NOMO-1 treated with DMSO at 0.1 percent for 48 hours (cell line): ENCODE measurements at regions not wholly inside any gene's neighbourhood (a gene's known extent, or its start where the extent isn't known, plus 50 kb on each side); places are given as distances from the start of the nearest gene placed in this dataset.
A peak's percentile ranks its signal among the peaks of the same experiment; 100 is the strongest.
"Not testable (repeated sequence)": the region's sequence is repeated elsewhere in the genome, so short reads cannot be mapped to it uniquely, and the experiment has no call there.

Source experiments
- DNase-seq: peaks from one replicate; lab custom pipeline; 2025; ENCODE audit not compliant: unreplicated experiment; lab: John Stamatoyannopoulos, UW

DNA sequence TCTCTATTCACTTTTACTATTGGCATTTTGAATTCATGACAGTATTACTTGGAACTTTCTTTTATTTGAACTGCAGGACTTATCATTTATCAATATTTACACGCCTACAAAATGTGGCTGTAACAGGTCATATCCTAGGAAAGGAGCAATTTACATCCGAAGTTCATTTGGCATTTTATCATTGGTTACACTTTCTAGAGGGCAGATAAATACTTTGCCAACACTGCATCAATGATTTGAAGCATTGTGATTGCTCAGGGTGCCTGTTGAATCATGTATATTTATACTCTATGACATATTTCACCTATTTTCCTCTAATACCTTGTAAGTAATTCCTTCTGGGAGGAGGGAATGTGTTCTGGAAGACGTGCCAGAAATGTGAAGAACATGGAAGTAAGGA lies 136.7 kb downstream of the MID1IP1 start:
- no peak for DNase-seq

DNA sequence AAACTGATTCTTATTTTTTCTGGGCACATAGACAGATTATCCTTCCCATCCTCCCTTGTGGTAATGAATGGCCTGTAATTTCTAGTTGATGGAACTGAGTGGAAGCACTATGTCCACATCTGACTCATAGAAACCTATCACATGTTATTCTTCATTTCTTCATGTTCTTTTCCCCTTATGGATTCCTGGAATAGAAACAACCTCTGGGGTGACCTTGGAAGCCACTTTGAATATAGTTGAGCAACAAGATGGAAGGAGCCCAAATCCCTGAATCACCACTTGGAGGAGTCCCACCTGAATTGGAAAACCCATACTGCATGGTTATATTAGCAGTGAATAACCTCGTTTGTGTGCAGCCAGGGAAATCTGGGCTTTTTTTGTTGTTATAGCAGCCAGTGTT lies 137.8 kb downstream of the MID1IP1 start:
- DNase-seq = no peak

DNA sequence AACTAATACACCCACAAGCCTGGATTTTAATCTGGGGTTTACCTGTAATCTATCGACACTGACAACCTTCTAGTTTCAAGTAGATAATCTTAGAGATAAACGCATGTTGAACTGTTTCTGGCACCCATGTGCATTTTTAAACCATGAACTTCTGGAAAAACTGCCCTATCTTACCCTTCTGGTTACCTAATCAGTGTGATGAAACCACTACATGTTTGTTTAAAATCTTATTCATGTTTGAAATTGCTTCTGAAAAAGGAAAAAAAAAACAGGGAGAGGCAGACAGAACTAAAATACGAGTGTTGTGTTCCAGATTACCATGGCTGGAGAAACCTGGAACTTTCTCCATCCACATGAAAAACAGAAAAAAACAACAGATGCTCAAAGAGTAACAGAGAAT lies 139.3 kb downstream of the MID1IP1 start:
- DNase-seq = no peak

DNA sequence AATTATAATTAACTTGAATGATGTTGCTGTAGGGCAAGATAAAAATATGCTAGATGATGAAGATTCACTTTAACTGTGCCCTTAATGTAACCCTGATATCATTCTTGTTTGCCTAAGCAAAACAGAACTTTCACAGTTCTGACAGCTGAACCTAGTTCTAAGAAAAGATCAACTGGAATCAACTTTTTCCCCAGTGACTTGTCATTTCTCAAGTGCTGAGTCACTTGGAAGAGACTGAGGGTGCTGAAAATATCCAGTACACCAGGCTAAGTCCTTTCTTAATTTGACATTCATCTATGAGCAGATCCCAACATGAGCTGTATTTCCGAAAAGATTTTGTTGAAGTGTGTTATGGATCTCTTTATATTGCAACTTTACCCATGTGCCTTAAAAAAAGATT lies 140.4 kb downstream of the MID1IP1 start:
- no peak for DNase-seq

DNA sequence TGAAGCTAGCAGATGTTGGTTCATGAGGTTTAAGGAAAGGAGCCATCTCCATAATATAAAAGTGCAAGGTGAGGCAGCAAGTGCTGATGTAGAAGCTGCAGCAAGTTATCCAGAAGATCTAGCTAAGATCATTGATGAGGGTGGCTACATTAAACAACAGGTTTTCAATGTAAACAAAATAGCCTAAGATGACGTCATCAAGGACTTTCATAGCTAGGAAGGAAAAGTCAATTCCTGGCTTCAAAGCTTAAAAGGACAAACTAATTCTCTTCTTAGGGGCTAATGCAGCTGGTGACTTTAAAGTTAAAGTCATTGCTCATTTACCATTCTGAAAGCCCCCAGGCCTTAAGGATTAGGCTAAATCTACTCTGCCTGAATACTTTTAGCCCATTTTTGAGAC lies 141.9 kb downstream of the MID1IP1 start:
- no peak for DNase-seq

DNA sequence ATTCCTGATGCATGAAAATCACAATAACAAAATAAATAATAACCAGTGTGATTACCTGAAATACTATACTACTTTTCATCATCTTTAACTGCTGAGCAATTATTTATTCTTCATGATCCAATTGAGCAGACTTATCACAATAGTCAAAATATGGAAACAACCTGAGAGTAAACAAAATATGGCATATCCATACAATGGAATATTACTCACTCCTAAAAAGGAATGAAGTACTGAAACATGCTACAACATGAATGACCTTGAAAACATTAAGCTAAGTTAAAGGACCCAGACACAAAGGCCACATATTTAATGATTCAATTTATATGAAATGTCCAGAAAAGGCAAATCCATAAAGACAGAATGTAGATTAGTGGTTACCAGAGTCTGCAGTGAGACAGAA lies 146.8 kb downstream of the MID1IP1 start:
- no peak for DNase-seq

DNA sequence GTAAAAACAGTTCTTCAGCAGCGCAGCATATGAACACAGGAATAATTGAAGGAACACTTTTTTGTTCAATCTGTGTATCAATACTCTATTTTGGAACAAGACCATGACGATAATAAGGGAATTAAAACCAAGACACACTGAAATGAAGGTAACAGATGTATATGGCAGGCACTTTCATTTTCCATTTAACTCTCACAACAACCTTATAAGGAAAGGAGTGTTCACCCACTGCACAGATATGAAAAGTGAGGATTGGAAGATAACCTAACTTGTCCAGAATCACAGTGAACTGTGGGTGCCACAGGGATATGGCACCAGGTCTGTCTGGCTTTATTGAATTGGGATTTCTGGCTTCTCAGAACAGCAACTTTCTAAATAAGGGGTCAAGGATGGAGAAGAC lies 153.3 kb downstream of the MID1IP1 start:
- no peak for DNase-seq

DNA sequence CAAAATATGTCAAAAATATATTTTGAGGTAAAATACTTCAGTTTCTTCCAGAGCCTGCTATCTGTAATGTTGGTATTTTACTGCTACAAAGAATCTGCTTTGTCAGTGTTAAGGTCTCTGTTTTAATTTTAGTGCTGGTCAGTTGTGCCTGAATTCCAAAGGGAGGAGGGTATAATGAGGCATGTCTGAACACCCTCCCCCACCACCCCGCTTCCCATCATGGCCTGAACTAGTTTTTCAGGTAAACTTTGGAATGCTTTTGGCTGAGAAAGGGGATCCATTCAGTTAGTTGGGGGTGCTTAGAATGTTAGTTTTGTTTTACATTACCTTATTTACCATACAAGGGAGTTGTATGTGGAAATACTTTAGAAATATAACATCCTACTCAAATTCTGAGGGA lies 158.5 kb downstream of the MID1IP1 start:
- no peak for DNase-seq

DNA sequence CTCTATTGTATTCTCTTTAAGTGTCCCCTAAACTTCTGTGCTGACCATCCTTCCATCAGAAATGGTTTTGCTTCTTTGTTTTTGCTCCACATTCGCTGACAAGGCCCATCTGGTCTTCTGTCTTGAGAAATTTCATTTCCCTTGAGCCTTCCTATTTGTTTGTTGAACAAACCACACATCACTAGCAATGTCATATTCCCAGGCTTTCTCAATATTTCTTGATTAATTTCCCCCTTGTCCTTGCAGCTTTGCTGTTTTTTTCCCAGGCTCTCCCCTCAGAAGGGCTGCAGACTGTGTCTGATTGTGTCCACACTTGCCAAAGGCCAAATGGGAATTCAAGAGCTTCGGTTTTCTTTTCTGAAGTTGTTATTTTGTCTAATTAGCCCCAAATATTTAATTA lies 158.9 kb downstream of the MID1IP1 start:
- no peak for DNase-seq

DNA sequence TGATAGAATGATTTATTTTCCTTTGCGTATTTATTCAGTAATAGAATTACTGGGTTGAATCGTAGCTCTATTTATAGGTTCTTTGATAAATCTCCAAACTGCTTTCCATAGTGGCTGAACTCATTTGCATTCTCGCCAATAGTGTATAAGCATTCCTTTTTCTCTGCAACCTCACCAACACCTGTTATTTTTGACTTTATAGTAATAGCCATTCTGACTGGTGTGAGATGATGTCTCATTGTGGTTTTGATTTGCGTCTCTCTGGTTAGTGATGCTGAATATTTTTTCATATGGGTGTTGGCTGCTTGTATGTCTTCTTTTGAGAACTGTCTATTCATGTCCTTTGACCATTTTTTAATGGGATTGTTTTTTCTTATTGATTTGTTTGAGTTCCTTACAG lies 160.7 kb downstream of the MID1IP1 start:
- no peak for DNase-seq

DNA sequence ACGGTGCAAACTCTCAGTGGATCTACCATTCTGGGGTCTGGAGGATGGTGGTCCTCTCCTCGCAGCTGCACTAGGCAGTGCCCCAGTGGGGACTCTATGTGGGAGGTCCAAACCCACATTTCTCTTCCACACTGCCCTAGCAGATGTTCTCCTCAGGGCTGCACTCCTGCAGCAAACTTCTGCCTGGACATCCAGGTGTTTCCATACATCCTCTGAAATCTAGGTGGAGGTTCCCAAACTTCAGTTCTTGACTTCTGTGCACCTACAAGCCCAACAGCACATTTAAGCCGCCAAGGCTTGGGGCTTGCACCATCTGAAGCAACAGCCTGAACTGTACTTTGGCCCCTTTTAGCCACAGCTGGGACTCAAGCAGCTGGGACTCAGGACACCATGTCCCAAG lies 162.0 kb downstream of the MID1IP1 start:
- not testable (repeated sequence) for DNase-seq

DNA sequence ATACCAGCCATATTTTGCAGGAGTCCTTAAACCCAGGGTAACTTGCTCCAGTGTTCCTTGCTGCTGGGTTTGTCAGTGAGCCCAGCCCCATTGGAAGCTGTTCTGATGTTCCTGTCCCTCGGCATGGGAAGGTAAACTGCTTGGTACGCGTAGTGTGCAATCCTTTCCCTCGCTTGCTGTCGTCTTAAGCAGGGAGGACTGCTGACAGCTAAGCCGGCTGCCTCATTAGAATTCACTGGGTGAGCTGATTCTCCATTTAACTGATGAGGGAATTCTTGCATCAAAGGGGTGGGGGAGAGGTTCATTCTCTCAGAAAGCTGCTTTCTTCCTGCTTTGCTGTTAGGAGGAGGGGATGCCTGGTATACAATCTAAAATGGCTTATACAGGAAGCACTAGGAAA lies 164.6 kb downstream of the MID1IP1 start:
- DNase-seq = no peak

DNA sequence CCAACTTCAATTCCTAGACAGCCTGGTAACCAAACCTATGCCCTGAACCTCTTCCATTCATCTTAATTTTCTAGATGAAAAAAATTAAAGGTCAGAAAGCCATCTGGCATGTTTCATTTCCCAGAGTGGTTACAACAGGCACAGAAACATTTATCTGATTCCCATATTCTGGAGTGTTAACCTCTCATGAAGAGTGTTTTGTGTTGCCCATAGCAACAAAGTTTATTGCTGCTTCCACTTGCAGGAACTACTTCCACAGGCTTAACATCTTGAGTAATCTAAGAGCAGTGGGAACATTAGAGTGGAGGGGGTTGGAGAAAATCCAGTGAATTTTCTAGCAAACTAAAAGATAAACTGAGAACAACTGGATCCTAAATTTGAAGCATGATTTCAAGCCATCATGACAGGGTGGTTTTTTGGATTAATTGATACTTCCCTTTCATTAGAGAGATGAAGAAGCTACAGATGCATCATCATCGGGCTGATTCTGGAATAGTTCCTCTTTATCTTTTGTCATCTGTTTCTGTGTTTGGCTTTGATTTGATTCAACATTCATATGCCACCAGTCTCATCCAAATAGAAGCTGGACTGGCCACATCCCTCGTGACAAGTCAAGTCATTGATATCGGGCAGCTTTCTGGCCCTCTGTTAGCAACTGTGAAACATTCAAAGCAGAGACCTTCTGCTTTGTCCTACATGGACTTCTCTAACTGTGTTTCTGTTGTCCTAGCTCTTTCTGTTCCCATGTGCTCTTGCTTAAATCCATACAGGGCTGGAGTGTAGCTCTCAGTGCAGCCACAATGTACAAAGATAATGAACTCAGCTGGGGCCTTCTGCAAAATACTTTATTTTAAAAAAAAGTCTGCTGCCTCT lies 167.3 kb downstream of the MID1IP1 start:
- peak; percentile 2 for DNase-seq

DNA sequence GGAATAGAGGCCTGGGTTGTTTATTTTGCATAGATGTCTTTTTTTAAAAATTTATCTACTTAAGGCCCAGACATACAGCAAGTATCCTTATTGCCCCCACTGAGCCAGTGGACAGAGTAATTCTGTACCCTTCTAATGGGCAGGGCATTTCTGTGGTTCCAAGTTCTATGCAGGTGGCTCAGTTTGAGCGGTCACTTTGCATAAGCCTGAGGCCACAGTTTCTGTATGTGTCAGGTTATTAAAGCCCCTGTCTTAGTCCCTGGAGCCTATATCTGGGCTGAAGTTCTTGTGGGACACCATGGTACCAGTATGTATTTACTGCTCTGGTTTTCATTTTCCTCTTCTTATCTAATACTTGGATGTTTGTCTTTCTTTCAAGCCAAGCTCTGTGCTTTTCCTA lies 168.8 kb downstream of the MID1IP1 start:
- no peak for DNase-seq

DNA sequence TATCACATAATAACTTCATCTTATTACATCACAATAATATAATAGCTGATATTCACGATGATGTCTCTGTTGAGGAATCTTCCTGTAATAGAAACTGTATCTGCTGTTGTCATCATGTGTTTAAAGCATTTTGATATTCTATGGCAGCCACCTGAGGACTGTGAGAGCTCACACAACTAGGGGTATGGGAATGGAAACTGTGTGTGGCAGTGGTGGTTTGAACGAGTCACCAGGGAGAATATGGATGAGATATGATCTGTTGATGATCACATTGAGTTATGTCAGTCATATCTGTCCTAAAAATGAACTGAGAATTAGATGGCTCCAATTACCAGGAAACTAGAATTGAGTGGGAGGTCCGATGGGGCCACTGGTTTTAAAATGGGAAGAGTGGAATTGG lies 169.6 kb downstream of the MID1IP1 start:
- no peak for DNase-seq

DNA sequence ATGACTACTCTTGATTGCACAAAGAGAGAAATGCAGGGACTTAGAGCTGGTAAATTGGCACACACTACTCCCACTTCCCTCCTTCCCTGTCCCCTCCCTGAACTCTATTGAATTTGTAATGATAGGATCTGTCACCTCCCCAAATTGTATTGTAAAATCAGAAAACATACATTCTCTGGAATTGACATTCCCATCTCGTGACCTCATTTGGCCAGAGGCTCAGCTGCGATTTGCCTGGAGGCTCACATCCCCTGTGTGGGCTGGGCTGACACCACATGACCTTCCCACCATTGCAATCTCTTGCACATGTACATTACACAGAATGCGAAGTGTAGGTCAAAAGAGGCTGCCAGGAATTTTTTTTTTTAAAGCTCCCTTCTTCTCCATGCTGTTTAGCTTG lies 172.1 kb downstream of the MID1IP1 start:
- DNase-seq = no peak

DNA sequence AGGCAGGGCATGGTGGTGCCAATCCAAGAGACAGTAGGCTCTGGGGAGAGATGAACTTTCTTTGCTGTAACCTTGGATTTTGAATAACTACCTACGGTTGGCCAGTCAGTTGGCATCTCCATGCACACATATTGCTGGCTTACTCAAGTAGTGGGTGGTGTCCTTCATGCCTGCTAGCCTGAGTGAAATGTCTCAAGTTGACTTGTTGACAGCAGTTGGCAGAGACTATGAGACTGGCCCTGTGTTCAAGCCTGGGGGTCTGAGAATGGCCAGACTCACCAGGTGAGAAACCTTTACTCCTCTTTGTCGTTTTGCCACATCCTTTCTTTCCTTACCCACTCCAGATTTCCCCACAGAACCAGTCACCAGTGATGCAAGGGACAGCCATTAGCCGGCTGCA lies 173.3 kb downstream of the MID1IP1 start:
- no peak for DNase-seq

DNA sequence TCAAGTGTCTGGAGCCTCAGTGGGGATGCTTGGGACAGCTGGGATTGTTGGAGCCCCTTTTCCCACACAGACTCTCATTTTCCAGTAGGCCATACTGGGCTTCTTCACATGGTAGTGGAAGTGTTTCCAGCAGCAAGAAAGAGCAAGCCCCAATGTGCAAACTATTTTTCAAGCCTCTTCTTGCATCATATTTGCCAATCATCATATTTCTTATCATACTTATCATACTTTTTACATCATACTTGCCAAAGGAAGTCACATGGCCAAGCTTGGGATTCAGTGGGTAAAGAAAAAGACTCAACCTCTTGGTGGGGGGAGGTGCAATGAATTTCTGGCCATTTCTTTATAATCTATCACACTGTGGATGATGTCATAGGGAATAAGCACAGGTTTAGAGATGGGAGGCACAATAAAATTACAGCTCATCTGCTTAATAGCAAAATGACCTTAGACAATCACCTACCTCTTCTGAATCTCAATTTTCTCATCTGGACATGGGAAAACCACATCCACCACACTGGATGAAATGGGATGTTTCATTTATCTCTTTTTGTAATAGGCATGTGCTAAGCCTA lies 174.2 kb downstream of the MID1IP1 start:
- no peak for DNase-seq

DNA sequence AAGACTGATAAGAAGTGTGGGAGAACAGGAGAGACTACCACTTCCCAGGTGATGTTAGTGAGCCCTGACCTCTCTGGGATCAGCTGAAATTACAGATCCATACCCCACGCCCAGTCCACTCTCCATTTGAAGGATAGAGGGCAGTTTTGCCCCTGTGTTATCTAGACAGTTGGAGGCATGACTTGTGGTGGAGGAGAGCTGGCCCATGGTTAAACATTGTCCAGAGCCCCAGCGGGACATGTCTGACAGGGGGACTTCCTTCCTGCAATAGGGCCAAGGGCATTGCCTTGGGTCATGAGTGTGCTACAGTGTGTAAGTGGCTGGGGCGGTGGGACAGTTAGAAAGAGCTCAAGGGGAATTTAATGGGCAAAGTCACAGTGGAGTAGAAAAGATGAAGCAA lies 181.1 kb downstream of the MID1IP1 start:
- no peak for DNase-seq

DNA sequence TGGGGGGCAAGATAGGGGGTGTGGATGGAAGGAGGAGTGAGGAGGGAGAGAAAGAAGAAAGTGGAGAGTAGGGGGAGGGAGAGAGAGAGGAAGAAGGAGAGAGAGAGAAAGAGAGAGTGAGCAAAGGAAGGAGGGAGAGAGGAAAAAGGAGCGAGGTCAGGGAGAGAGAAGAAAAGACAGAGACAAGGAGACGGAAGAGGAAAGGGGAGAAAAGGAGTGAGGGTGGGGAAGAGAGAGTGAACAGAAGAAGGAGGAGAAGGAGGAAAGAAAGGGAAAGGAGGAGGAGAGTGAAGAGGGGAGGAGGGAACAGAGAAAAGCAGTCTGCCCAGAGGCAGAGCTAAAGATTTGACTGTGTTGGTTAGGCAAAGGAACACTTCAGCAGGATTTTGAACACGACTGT lies 181.6 kb downstream of the MID1IP1 start:
- DNase-seq = no peak

DNA sequence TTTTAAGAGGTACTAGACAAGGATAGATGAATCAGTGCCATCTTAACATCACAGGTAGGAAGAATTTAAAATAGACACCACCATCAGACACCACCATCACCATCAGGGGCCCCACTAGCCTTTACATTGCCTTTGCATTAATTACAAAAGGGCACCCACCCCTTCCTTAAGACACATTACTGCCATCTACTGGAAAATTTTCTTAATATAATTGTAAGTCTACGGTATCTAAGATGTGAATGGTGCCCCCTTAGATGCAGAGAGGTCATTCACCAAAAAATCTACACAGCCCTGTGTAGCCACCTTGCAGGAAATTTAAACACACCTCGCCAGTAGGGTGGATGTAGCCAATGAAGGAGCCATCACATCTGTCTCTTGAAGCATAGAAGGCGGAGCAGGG lies 184.1 kb downstream of the MID1IP1 start:
- DNase-seq = peak; percentile 48

DNA sequence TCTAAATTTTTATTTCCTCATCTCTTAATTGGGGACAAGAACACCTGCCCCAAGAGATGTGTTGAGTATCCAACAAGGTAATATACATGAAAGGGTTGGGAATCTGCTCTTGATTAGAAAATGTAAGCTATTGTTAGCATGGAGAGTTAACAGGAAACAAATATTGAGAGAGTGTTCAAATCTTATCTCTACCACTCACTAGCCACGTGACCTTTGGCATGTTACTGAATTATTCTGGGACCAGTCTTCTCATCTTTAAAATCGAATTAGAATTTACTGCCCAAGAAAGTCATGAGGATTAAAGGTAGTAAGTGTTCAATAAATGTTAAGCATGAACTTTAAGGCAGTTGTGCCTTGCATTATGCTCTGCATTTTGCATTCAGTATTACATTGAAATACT lies 184.7 kb downstream of the MID1IP1 start:
- no peak for DNase-seq

DNA sequence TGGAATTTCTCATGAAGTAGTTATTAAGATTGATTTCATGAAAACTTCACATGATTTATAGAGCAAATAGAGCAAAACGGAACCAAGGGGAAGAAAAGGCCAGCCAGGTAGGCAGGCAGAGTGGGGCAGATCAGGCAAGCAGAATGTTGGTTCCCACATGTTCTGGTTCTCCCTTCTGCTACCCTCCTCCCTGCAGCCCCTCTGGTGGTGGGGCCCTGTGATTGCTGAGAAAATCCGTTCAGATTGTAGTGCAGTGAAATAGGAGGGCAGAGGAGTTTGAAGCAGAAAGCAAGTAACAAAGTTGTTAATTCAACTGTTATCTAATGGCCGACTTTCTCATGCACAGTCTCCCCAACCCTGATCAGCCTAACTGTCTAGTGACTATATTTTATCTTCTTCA lies 185.3 kb downstream of the MID1IP1 start:
- DNase-seq = no peak
